ENCODE measurements at regions not wholly inside any gene's neighbourhood (a gene's known extent, or its start where the extent isn't known, plus 50 kb on each side); places are given as distances from the start of the nearest gene placed in this dataset.

GRCh38 chr2:7392076-7392787, 475.0 kb downstream of the RNF144A start:
- no peak for DNase-seq (ENCODE audit: low read depth)
- no peak for TF ChIP-seq POLR2A (IDR thresholded peaks at IDR 0.05; ENCODE audit: extremely low read depth, insufficient read length)
- TF ChIP-seq, protein P1, sequence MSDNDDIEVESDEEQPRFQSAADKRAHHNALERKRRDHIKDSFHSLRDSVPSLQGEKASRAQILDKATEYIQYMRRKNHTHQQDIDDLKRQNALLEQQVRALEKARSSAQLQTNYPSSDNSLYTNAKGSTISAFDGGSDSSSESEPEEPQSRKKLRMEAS (IDR thresholded peaks at IDR 0.05; ENCODE audit: low read depth, low read length): no peak
- TF ChIP-seq MYC (IDR thresholded peaks at IDR 0.05; ENCODE audit: low read depth, low read length): no peak
- no peak for TF ChIP-seq CTCF (IDR thresholded peaks at IDR 0.05; ENCODE audit: low read depth, low read length)
- no peak overlapping the region for H3K4me3 ChIP-seq (ENCODE audit: low read depth, low read length)

DNA sequence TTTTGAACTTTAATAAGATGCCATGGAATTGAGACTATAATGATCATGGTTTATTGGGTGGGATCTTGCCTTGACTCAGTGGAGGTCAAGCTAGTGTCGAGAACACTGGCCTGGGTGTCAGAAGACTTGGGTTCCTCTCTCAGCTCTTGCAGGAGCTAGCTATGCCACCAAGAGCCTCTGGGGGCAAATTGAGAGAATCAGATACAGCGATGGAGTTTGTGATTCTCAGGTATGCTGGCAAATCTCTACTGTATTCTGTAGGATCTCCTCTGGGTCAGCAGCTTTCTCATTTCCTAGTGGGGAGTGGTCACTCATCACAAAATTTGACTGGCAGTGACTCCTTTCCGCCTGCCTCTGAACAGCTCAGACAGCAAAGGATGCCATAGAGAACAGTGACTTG, 477.0 kb downstream of the RNF144A start:
- no peak overlapping the region for H3K4me3 ChIP-seq (ENCODE audit: low read depth, low read length)
- TF ChIP-seq POLR2A (IDR thresholded peaks at IDR 0.05; ENCODE audit: extremely low read depth, insufficient read length) (no peak), CTCF (IDR thresholded peaks at IDR 0.05; ENCODE audit: low read depth, low read length) (no peak), MYC (IDR thresholded peaks at IDR 0.05; ENCODE audit: low read depth, low read length) (no peak)
- TF ChIP-seq, protein P1 (IDR thresholded peaks at IDR 0.05; ENCODE audit: low read depth, low read length): no peak
- no peak for DNase-seq (ENCODE audit: low read depth)

DNA sequence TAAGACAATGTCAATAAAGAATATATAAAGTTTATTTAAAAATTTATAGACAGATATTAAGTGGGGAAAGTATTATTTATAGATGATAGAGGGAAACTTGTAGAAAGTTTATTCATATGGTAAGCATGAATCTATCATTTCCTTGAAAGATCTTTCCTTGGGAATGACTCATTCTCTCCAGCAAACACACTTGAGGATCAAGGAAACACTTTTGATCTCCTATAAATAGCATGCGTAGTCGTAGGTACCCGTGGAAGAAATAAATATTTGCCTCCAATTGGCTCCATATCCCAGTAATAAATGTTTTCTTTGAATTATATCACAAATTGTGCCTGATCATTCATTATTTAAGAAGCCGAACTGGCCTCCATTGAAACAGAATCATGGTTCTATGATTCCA, 483.4 kb downstream of the RNF144A start:
- TF ChIP-seq CTCF (IDR thresholded peaks at IDR 0.05; ENCODE audit: low read depth, low read length) (no peak), POLR2A (IDR thresholded peaks at IDR 0.05; ENCODE audit: extremely low read depth, insufficient read length) (no peak), MYC (IDR thresholded peaks at IDR 0.05; ENCODE audit: low read depth, low read length) (no peak)
- TF ChIP-seq, protein P1 (IDR thresholded peaks at IDR 0.05; ENCODE audit: low read depth, low read length): no peak
- no peak overlapping the region for H3K4me3 ChIP-seq (ENCODE audit: low read depth, low read length)
- no peak for DNase-seq (ENCODE audit: low read depth)

- TF ChIP-seq, protein P1 (IDR thresholded peaks at IDR 0.05; ENCODE audit: low read depth, low read length): no peak
- TF ChIP-seq POLR2A (IDR thresholded peaks at IDR 0.05; ENCODE audit: extremely low read depth, insufficient read length): no peak
- no peak for TF ChIP-seq MYC (IDR thresholded peaks at IDR 0.05; ENCODE audit: low read depth, low read length)
- TF ChIP-seq CTCF (IDR thresholded peaks at IDR 0.05; ENCODE audit: low read depth, low read length): no peak
- no peak overlapping the region for H3K4me3 ChIP-seq (ENCODE audit: low read depth, low read length)
- DNase-seq (ENCODE audit: low read depth): no peak
Observed at GRCh38 chr2:7403092-7403775, 486.0 kb downstream of the RNF144A start.

DNA sequence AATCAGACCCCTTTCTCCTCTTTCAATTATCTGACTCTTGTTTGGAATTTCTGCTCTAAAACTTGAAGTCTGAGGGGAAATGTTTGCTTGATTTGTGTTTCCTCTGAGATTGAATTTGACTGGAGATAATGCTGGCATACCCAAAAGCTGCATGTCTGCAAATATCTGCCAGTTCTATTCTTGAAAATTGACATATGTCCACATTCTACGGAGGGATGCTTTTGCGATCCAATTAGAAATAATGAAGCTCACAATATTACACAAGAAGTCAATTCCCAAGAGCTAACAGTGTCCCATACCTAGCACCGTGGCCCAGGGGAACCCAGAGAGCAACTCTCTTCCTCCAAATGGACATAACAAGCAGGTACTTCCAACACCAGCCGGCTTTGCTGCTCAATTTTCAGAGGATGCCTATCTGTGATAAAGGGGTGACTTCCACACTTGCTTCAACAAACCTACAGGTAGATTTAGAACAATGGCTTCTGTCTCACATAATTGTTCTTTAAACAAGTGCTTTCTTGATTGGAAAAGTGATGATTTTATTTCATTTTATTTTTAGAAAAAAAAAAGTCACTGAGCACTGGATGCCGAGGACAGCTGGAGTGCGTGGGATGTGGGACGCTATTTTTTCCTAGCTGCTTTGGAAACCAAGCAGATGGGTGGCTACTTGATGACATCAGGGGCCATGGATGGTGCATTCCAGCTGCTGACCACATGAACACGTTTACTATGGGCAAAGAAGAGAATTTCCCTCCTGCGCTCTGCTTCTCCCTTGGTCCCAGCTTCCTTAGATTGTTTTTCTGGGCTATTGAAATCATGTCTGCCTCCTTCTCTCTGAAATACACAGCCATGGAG, 488.9 kb downstream of the RNF144A start:
- no peak overlapping the region for H3K4me3 ChIP-seq (ENCODE audit: low read depth, low read length)
- no peak for DNase-seq (ENCODE audit: low read depth)
- TF ChIP-seq MYC (IDR thresholded peaks at IDR 0.05; ENCODE audit: low read depth, low read length): no peak
- no peak for TF ChIP-seq POLR2A (IDR thresholded peaks at IDR 0.05; ENCODE audit: extremely low read depth, insufficient read length)
- TF ChIP-seq, protein P1 (IDR thresholded peaks at IDR 0.05; ENCODE audit: low read depth, low read length): no peak
- no peak for TF ChIP-seq CTCF (IDR thresholded peaks at IDR 0.05; ENCODE audit: low read depth, low read length)

Measured in NB4 (cell line).